ENCODE measurements at regions not wholly inside any gene's neighbourhood (a gene's known extent, or its start where the extent isn't known, plus 50 kb on each side); places are given as distances from the start of the nearest gene placed in this dataset.

DNA sequence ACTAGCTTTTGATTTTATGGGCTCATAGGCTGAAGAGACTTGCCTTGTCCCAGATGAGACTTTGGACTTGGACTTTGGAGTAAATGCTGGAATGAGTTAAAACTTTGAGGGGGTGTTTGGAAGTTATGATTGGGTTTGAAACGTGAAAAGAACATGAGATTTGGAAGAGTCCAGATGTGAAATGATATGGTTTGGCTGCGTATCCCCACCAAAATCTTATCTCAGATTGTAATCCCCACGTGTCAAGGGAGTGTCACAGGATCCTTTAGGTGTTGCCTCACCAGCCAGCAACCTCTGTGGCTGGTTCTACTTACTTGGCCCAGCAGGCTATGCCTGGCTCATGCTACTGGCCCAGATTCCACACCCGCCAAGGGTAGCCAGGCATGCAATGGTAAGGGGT is 119.6 kb upstream of the NPY start:
- TF ChIP-seq, protein P1, sequence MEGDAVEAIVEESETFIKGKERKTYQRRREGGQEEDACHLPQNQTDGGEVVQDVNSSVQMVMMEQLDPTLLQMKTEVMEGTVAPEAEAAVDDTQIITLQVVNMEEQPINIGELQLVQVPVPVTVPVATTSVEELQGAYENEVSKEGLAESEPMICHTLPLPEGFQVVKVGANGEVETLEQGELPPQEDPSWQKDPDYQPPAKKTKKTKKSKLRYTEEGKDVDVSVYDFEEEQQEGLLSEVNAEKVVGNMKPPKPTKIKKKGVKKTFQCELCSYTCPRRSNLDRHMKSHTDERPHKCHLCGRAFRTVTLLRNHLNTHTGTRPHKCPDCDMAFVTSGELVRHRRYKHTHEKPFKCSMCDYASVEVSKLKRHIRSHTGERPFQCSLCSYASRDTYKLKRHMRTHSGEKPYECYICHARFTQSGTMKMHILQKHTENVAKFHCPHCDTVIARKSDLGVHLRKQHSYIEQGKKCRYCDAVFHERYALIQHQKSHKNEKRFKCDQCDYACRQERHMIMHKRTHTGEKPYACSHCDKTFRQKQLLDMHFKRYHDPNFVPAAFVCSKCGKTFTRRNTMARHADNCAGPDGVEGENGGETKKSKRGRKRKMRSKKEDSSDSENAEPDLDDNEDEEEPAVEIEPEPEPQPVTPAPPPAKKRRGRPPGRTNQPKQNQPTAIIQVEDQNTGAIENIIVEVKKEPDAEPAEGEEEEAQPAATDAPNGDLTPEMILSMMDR (IDR thresholded peaks at IDR 0.05), result no peak
- TF ChIP-seq POLR2A (IDR thresholded peaks at IDR 0.05) (no peak), POLR2AphosphoS5 (IDR thresholded peaks at IDR 0.05) (no peak), EP300 (IDR thresholded peaks at IDR 0.05) (no peak)

Data from sigmoid colon (tissue), 4 donors.